Activated gamma-delta T cell (primary cell): ENCODE measurements at regions not wholly inside any gene's neighbourhood (a gene's known extent, or its start where the extent isn't known, plus 50 kb on each side); places are given as distances from the start of the nearest gene placed in this dataset.
"Not testable (repeated sequence)": the region's sequence is repeated elsewhere in the genome, so short reads cannot be mapped to it uniquely, and the experiment has no call there.

Source experiments
- DNase-seq: peaks from one replicate; lab custom pipeline; 2025; lab: John Stamatoyannopoulos, UW

- no peak for DNase-seq
Observed at GRCh38 chr5:163878490-163878889, 373.1 kb downstream of the MAT2B start.

- no peak for DNase-seq
Observed at GRCh38 chr5:163880302-163880701, 374.9 kb downstream of the MAT2B start.

GRCh38 chr5:163885117-163885516 lies 379.7 kb downstream of the MAT2B start:
- DNase-seq = no peak

GRCh38 chr5:163887854-163888253 lies 382.4 kb downstream of the MAT2B start:
- DNase-seq = no peak

GRCh38 chr5:163888366-163888765 lies 382.9 kb downstream of the MAT2B start:
- DNase-seq = no peak

- DNase-seq = no peak
Observed at GRCh38 chr5:163889369-163889768, 383.9 kb downstream of the MAT2B start.

- DNase-seq = no peak
Observed at GRCh38 chr5:163890261-163890660, 384.8 kb downstream of the MAT2B start.

GRCh38 chr5:163893281-163893680 lies 387.9 kb downstream of the MAT2B start:
- no peak for DNase-seq

GRCh38 chr5:163894645-163895044 lies 389.2 kb downstream of the MAT2B start:
- DNase-seq = no peak

- no peak for DNase-seq
Observed at GRCh38 chr5:163898873-163899272, 393.5 kb downstream of the MAT2B start.

GRCh38 chr5:163907783-163908182 lies 402.4 kb downstream of the MAT2B start:
- not testable (repeated sequence) for DNase-seq

- DNase-seq = no peak
Observed at GRCh38 chr5:163908253-163908652, 402.8 kb downstream of the MAT2B start.

GRCh38 chr5:163910226-163910625 lies 404.8 kb downstream of the MAT2B start:
- no peak for DNase-seq

GRCh38 chr5:163912046-163912445 lies 406.6 kb downstream of the MAT2B start:
- DNase-seq = no peak

GRCh38 chr5:163913548-163913947 lies 408.1 kb downstream of the MAT2B start:
- DNase-seq = no peak

GRCh38 chr5:163914910-163915309 lies 409.5 kb downstream of the MAT2B start:
- no peak for DNase-seq

- no peak for DNase-seq
Observed at GRCh38 chr5:163915481-163915961, 410.1 kb downstream of the MAT2B start.

GRCh38 chr5:163916376-163916775 lies 411.0 kb downstream of the MAT2B start:
- no peak for DNase-seq

- DNase-seq = no peak
Observed at GRCh38 chr5:163916861-163917260, 411.4 kb downstream of the MAT2B start.

GRCh38 chr5:163917747-163918146 lies 412.3 kb downstream of the MAT2B start:
- no peak for DNase-seq

GRCh38 chr5:163934990-163935389 lies 429.6 kb downstream of the MAT2B start:
- not testable (repeated sequence) for DNase-seq

GRCh38 chr5:163938595-163938994 lies 433.2 kb downstream of the MAT2B start:
- DNase-seq = no peak

GRCh38 chr5:163941079-163941478 lies 435.7 kb downstream of the MAT2B start:
- no peak for DNase-seq

GRCh38 chr5:163943546-163943945 lies 438.1 kb downstream of the MAT2B start:
- DNase-seq = no peak

GRCh38 chr5:163944738-163945137 lies 439.3 kb downstream of the MAT2B start:
- DNase-seq = no peak
